AG09319 (cell line): ENCODE measurements at regions not wholly inside any gene's neighbourhood (a gene's known extent, or its start where the extent isn't known, plus 50 kb on each side); places are given as distances from the start of the nearest gene placed in this dataset.

ENCODE experiments used
- DNase-seq: peaks from one replicate; pipeline ENCODE4 v3.0.0-alpha.2; 2010; ENCODE audit warnings: low read depth; ENCODE audit errors: extremely low read depth
- CTCF ChIP-seq: IDR thresholded peaks from 2 replicates; pipeline ENCODE4 v1.5.1; 2011; ENCODE audit warnings: low read depth, mild to moderate bottlenecking, inconsistent platforms, low read length, moderate library complexity

- no peak for TF ChIP-seq CTCF
- no peak for DNase-seq
Observed at GRCh38 chr18:40576507-40577115, 1378.4 kb upstream of the PIK3C3 start.

- TF ChIP-seq CTCF: no peak
- DNase-seq: no peak
Observed at GRCh38 chr18:40570615-40571014, 1384.4 kb upstream of the PIK3C3 start.

GRCh38 chr18:40569605-40570004 lies 1385.4 kb upstream of the PIK3C3 start:
- no peak for DNase-seq
- TF ChIP-seq CTCF: no peak

GRCh38 chr18:40566510-40566844 lies 1388.6 kb upstream of the PIK3C3 start:
- no peak for TF ChIP-seq CTCF
- DNase-seq: no peak

GRCh38 chr18:40565805-40566509 lies 1389.1 kb upstream of the PIK3C3 start:
- TF ChIP-seq CTCF: no peak
- DNase-seq: no peak

GRCh38 chr18:40559556-40559955 lies 1395.5 kb upstream of the PIK3C3 start:
- no peak for DNase-seq
- TF ChIP-seq CTCF: no peak

GRCh38 chr18:40558706-40559392 lies 1396.2 kb upstream of the PIK3C3 start:
- TF ChIP-seq CTCF: no peak
- no peak for DNase-seq
